Large intestine (tissue), 3 donors: ENCODE measurements at regions not wholly inside any gene's neighbourhood (a gene's known extent, or its start where the extent isn't known, plus 50 kb on each side); places are given as distances from the start of the nearest gene placed in this dataset.

Experiments used
- DNase-seq, 2 donors: peaks; one replicate each; pipeline versions ENCODE4 v3.0.0 to v3.0.0-alpha.2; 2013
- H3K27ac ChIP-seq: one replicate; pipeline ENCODE4 v1.5.1; 2013; ENCODE audit warnings: low read length
- H3K27me3 ChIP-seq: 2 replicates; pipeline ENCODE4 v1.6.1; 2013; ENCODE audit warnings: low read length; ENCODE audit not compliant: control insufficient read depth, insufficient read depth
- H3K36me3 ChIP-seq: 2 replicates; pipeline ENCODE4 v1.6.1; 2013; ENCODE audit warnings: low read length; ENCODE audit not compliant: control insufficient read depth, insufficient read depth
- H3K4me1 ChIP-seq: one replicate; pipeline ENCODE4 v1.6.1; 2013; ENCODE audit warnings: low read length; ENCODE audit not compliant: control insufficient read depth, insufficient read depth
- H3K4me3 ChIP-seq: one replicate; pipeline ENCODE4 v1.5.1; 2013; ENCODE audit warnings: low read length
- H3K9me3 ChIP-seq: one replicate; pipeline ENCODE4 v1.6.1; 2013; ENCODE audit warnings: mild to moderate bottlenecking, low read depth, low read length, moderate library complexity; ENCODE audit not compliant: control insufficient read depth
- WGBS: methylation state at CpG from one replicate; pipeline ENCODE4 v1.1.5; 2013; ENCODE audit warnings: low lambda C conversion rate; ENCODE audit not compliant: insufficient coverage; 5-methylcytosine and 5-hydroxymethylcytosine counted together

DNA sequence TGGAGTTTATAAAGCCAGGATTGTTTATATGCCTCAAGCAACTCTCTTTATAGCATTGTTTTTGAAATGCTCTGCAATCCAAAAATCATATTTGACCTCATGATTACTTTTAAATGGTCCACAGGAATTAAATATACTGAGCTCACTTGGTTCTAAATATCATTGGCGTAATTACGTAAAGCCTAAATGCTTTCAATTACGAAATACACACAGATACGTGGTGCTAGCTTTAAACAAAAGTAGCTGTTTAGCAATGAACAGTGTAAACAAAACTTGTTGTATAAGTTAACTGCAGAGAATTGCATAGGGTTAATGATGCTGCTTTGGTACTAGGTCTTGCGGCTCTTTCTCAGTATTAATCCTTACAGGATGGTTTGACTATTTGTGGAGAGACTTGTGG is 346.6 kb downstream of the COG6 start:
- Histone ChIP-seq H3K27ac (no peak overlapping the region), H3K4me1 (no peaks in the 10 kb centered on the region), H3K9me3 (no peaks in the 10 kb centered on the region), H3K27me3 (no peaks in the 10 kb centered on the region), H3K4me3 (no peak overlapping the region), H3K36me3 (no peaks in the 10 kb centered on the region)
- DNase-seq = no peak
- WGBS = 88% methylated on average over 3 of the region's 5 CpGs

GRCh38 chr13:40013554-40013953 is 358.1 kb downstream of the COG6 start:
- Histone ChIP-seq H3K9me3 (no peaks in the 10 kb centered on the region), H3K27ac (no peak overlapping the region), H3K36me3 (no peaks in the 10 kb centered on the region), H3K4me1 (no peaks in the 10 kb centered on the region), H3K27me3 (no peaks in the 10 kb centered on the region), H3K4me3 (no peak overlapping the region)
- WGBS = no CpG with 5 or more reads among the region's 2 CpGs
- DNase-seq = no peak

DNA sequence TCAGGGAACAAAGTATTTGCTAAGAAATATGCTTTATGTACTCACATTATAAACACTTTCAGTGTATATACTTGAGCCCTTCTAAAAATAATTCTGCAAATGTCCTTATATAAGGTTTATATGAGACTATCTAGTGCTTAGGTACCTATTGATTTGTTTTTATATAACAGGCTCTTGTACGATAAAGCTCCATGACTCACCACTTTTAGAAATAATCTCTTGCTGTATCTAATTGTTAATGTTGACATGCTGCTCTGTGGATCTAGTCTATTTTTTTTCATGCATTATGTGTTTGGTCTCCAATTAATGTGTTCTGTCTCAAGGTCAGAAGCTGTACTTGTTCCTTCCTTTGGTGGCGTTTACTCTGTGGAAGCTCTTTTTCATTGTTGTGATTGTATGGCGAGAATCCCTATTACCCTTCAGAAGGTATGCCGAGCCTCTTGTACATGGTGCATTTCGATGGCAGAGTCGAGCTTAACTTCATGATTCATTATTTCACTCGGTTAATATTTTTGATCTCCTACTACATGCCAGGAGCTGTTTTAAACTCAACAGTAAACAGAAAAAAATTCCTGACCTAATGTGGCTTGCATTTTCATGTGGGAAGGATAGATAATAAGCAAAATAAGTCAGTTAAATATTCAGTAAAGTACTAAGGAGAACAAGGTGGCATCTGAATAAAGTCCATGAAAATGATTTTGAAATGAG is 361.6 kb downstream of the COG6 start:
- no peak overlapping the region for H3K27ac ChIP-seq
- DNase-seq = no peak
- no peaks in the 10 kb centered on the region for H3K9me3 ChIP-seq
- no peaks in the 10 kb centered on the region for H3K36me3 ChIP-seq
- H3K27me3 ChIP-seq = no peaks in the 10 kb centered on the region
- 73% methylated on average over 3 of the region's 7 CpGs for WGBS
- no peaks in the 10 kb centered on the region for H3K4me1 ChIP-seq
- H3K4me3 ChIP-seq = no peak overlapping the region

DNA sequence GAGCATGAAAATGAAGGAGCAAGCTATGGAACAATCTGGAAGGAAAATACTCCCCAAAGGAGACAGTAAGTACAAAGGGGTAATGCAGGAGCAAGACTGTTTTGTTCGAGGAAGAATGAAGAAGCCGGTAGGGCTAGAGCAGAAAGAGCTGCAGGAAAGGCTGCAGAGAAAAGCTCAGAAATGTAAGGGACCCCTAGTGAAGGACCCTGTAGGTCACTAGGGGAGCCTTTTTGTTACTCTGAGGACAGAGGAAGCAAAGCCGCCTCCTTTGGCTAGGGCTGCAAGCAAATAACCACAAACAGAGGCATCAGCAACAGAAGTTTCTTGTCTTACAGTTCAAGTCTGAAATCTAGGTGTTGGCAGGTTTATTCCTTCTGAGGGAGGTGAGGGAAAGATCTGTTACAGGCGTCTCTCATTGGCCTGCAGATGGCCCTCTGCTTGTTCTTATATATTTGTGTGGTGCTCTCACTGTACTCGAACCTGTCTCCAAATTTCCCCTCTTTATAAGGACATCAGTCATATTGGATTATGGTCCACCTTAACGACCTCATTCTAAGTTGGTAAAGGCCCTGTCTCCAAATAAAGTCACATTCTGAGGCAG is 362.3 kb downstream of the COG6 start:
- DNase-seq = no peak
- no peaks in the 10 kb centered on the region for H3K4me1 ChIP-seq
- no peaks in the 10 kb centered on the region for H3K9me3 ChIP-seq
- 83% methylated on average over 2 of the region's 6 CpGs for WGBS
- no peak overlapping the region for H3K4me3 ChIP-seq
- H3K36me3 ChIP-seq = no peaks in the 10 kb centered on the region
- H3K27me3 ChIP-seq = no peaks in the 10 kb centered on the region
- no peak overlapping the region for H3K27ac ChIP-seq

DNA sequence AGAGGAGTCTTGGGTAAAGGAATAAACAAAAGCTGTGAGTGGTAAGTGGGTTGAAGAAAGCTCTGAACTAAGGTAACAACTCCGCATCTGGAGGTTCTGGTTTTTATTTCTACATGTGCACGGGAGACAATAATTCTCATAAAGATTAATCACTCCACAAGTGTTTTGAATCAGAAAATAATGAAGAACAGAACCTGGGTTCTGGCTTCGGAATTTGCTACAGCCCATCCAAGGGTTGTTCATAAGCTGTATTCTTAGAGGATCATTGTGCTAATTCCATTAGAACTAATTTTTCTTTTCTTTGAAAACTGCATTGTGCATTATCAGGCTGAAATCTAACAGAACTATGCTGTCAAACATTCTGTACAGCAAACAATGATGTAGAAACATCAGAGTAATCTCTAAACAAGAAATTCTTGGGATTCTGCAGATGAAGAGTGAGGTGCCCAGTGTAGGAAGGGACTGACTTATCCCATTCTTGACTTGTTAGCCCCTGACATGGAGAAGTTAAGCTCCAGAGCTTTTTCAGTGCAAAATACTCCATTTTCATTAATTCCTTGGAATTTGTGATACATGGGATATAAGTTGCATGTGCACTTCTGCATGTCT is 368.2 kb downstream of the COG6 start:
- H3K4me1 ChIP-seq = no peaks in the 10 kb centered on the region
- DNase-seq = no peak
- no peaks in the 10 kb centered on the region for H3K27me3 ChIP-seq
- H3K4me3 ChIP-seq = no peak overlapping the region
- H3K36me3 ChIP-seq = no peaks in the 10 kb centered on the region
- no CpG with 5 or more reads among the region's 3 CpGs for WGBS
- no peak overlapping the region for H3K27ac ChIP-seq
- no peaks in the 10 kb centered on the region for H3K9me3 ChIP-seq

GRCh38 chr13:40024204-40024966 is 368.9 kb downstream of the COG6 start:
- no peaks in the 10 kb centered on the region for H3K4me1 ChIP-seq
- 89% methylated on average over 3 of the region's 3 CpGs for WGBS
- H3K27me3 ChIP-seq = no peaks in the 10 kb centered on the region
- DNase-seq = no peak
- H3K9me3 ChIP-seq = no peaks in the 10 kb centered on the region
- no peak overlapping the region for H3K27ac ChIP-seq
- no peak overlapping the region for H3K4me3 ChIP-seq
- H3K36me3 ChIP-seq = no peaks in the 10 kb centered on the region

GRCh38 chr13:40024967-40025714 is 369.7 kb downstream of the COG6 start:
- Histone ChIP-seq H3K4me3 (no peak overlapping the region), H3K36me3 (no peaks in the 10 kb centered on the region), H3K4me1 (no peaks in the 10 kb centered on the region), H3K9me3 (no peaks in the 10 kb centered on the region), H3K27ac (no peak overlapping the region), H3K27me3 (no peaks in the 10 kb centered on the region)
- 71% methylated on average over 1 of the region's 4 CpGs for WGBS
- DNase-seq = no peak

DNA sequence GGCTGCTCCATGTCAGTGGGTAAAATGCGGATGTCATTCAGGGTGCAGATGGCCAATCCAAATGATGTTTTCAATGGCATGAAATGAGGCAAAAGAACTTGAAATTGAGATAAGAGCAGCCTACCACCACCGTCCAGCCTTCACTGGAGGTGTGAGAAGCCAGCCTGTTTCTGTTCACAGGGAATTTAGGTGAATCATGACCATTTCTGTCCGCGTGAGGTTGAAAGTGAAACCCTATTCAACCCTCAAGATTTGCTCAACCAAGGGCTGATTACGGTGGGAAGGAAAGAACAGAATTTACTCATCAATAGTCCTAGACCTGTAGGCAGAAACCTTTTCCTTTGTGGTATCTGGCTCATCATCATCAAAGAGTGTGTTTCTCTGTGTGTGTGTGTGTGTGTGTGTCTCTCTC is 370.7 kb downstream of the COG6 start:
- no peaks in the 10 kb centered on the region for H3K36me3 ChIP-seq
- DNase-seq = no peak
- no peaks in the 10 kb centered on the region for H3K9me3 ChIP-seq
- H3K4me1 ChIP-seq = no peaks in the 10 kb centered on the region
- no peaks in the 10 kb centered on the region for H3K27me3 ChIP-seq
- H3K4me3 ChIP-seq = no peak overlapping the region
- H3K27ac ChIP-seq = no peak overlapping the region
- WGBS = no CpG with 5 or more reads among the region's 5 CpGs

GRCh38 chr13:40026741-40027140 is 371.3 kb downstream of the COG6 start:
- no CpG with 5 or more reads among the region's 4 CpGs for WGBS
- Histone ChIP-seq H3K9me3 (no peaks in the 10 kb centered on the region), H3K4me3 (no peak overlapping the region), H3K27me3 (no peaks in the 10 kb centered on the region), H3K27ac (no peak overlapping the region), H3K36me3 (no peaks in the 10 kb centered on the region), H3K4me1 (no peaks in the 10 kb centered on the region)
- no peak for DNase-seq

- H3K9me3 ChIP-seq = no peaks in the 10 kb centered on the region
Measured at GRCh38 chr13:40028446-40028845, 373.0 kb downstream of the COG6 start.

More at GRCh38 chr13:40028446-40028845, 373.0 kb downstream of the COG6 start:
- no peak overlapping the region for H3K4me3 ChIP-seq
- no peaks in the 10 kb centered on the region for H3K27me3 ChIP-seq
- H3K36me3 ChIP-seq = no peaks in the 10 kb centered on the region
- H3K27ac ChIP-seq = no peak overlapping the region
- WGBS = no CpG with 5 or more reads among the region's 2 CpGs
- no peaks in the 10 kb centered on the region for H3K4me1 ChIP-seq
- DNase-seq = no peak
